Dendritic cell treated with granulocyte-macrophage colony-stimulating factor and Interleukin-4, amounts not matched to agents 40 ng/mL and 50 ng/mL, for 4 days (primary cell): ENCODE measurements at regions not wholly inside any gene's neighbourhood (a gene's known extent, or its start where the extent isn't known, plus 50 kb on each side); places are given as distances from the start of the nearest gene placed in this dataset.

Experiments
- H3K27ac Mint-ChIP-seq: one replicate; pipeline ENCODE4 v1.8.0; 2022; ENCODE audit warnings: mild to moderate bottlenecking, mixed read lengths
- H3K27me3 Mint-ChIP-seq: one replicate; pipeline ENCODE4 v1.8.0; 2022; ENCODE audit warnings: mild to moderate bottlenecking, mixed read lengths
- H3K36me3 Mint-ChIP-seq: one replicate; pipeline ENCODE4 v1.8.0; 2022; ENCODE audit warnings: low read depth, mixed read lengths
- H3K4me1 Mint-ChIP-seq: one replicate; pipeline ENCODE4 v1.8.0; 2022; ENCODE audit warnings: low read depth, mixed read lengths
- H3K4me3 Mint-ChIP-seq: one replicate; pipeline ENCODE4 v1.8.0; 2022; ENCODE audit warnings: mild to moderate bottlenecking, moderate library complexity, mixed read lengths
- H3K9me3 Mint-ChIP-seq: one replicate; pipeline ENCODE4 v1.8.0; 2022; ENCODE audit warnings: mixed read lengths
- intact Hi-C: fragments of 100-400 bp; cut with micrococcal nuclease; formaldehyde crosslinking; loops from one replicate; pipeline ENCODE4 v1.15.0; 2022

- intact Hi-C loops, result no loop called here
These were observed 236.4 kb upstream of the TMEM72 start for GRCh38 chr10:44674536-44675386.

GRCh38 chr10:44675387-44675874 is 235.7 kb upstream of the TMEM72 start:
- H3K27ac Mint-ChIP-seq, result no peak overlapping the region
- intact Hi-C loops, result no loop called here
- H3K27me3 Mint-ChIP-seq, result peaks cover 1% of the 10 kb centered on the region
- no peaks in the 10 kb centered on the region for H3K4me1 Mint-ChIP-seq
- H3K4me3 Mint-ChIP-seq, result no peak overlapping the region
- no peaks in the 10 kb centered on the region for H3K36me3 Mint-ChIP-seq
- no peaks in the 10 kb centered on the region for H3K9me3 Mint-ChIP-seq

More at GRCh38 chr10:44674536-44675386, 236.4 kb upstream of the TMEM72 start:
- no peaks in the 10 kb centered on the region for H3K4me1 Mint-ChIP-seq
- no peak overlapping the region for H3K27ac Mint-ChIP-seq
- H3K36me3 Mint-ChIP-seq, result no peaks in the 10 kb centered on the region
- peaks cover 2% of the 10 kb centered on the region for H3K27me3 Mint-ChIP-seq
- no peaks in the 10 kb centered on the region for H3K9me3 Mint-ChIP-seq
- no peak overlapping the region for H3K4me3 Mint-ChIP-seq

GRCh38 chr10:44680764-44681163 is 230.4 kb upstream of the TMEM72 start:
- H3K4me3 Mint-ChIP-seq, result no peak overlapping the region
- no peaks in the 10 kb centered on the region for H3K4me1 Mint-ChIP-seq
- no peaks in the 10 kb centered on the region for H3K27me3 Mint-ChIP-seq
- H3K27ac Mint-ChIP-seq, result no peak overlapping the region
- intact Hi-C loops, result no loop called here
- no peaks in the 10 kb centered on the region for H3K9me3 Mint-ChIP-seq
- H3K36me3 Mint-ChIP-seq, result no peaks in the 10 kb centered on the region

GRCh38 chr10:44682507-44682906 is 228.6 kb upstream of the TMEM72 start:
- no peaks in the 10 kb centered on the region for H3K4me1 Mint-ChIP-seq
- no peak overlapping the region for H3K4me3 Mint-ChIP-seq
- H3K36me3 Mint-ChIP-seq, result no peaks in the 10 kb centered on the region
- H3K27me3 Mint-ChIP-seq, result no peaks in the 10 kb centered on the region
- no peak overlapping the region for H3K27ac Mint-ChIP-seq
- intact Hi-C loops, result no loop called here
- no peaks in the 10 kb centered on the region for H3K9me3 Mint-ChIP-seq

GRCh38 chr10:44684661-44685060 is 226.5 kb upstream of the TMEM72 start:
- Mint-ChIP-seq H3K4me3 (no peak overlapping the region), H3K36me3 (no peaks in the 10 kb centered on the region), H3K9me3 (no peaks in the 10 kb centered on the region), H3K27me3 (no peaks in the 10 kb centered on the region), H3K4me1 (no peaks in the 10 kb centered on the region), H3K27ac (no peak overlapping the region)
- intact Hi-C loops, result no loop called here

GRCh38 chr10:44685220-44685619 is 225.9 kb upstream of the TMEM72 start:
- intact Hi-C loops, result no loop called here
- H3K27ac Mint-ChIP-seq, result no peak overlapping the region
- no peaks in the 10 kb centered on the region for H3K36me3 Mint-ChIP-seq
- H3K9me3 Mint-ChIP-seq, result no peaks in the 10 kb centered on the region
- no peaks in the 10 kb centered on the region for H3K27me3 Mint-ChIP-seq
- H3K4me1 Mint-ChIP-seq, result no peaks in the 10 kb centered on the region
- no peak overlapping the region for H3K4me3 Mint-ChIP-seq

GRCh38 chr10:44685747-44686146 is 225.4 kb upstream of the TMEM72 start:
- H3K36me3 Mint-ChIP-seq, result no peaks in the 10 kb centered on the region
- no peaks in the 10 kb centered on the region for H3K4me1 Mint-ChIP-seq
- no peak overlapping the region for H3K4me3 Mint-ChIP-seq
- intact Hi-C loops, result no loop called here
- H3K27me3 Mint-ChIP-seq, result no peaks in the 10 kb centered on the region
- H3K27ac Mint-ChIP-seq, result no peak overlapping the region
- H3K9me3 Mint-ChIP-seq, result no peaks in the 10 kb centered on the region

GRCh38 chr10:44689368-44689767 is 221.8 kb upstream of the TMEM72 start:
- H3K4me1 Mint-ChIP-seq, result no peaks in the 10 kb centered on the region
- intact Hi-C loops, result no loop called here
- H3K9me3 Mint-ChIP-seq, result no peaks in the 10 kb centered on the region
- no peak overlapping the region for H3K4me3 Mint-ChIP-seq
- no peak overlapping the region for H3K27ac Mint-ChIP-seq
- no peaks in the 10 kb centered on the region for H3K27me3 Mint-ChIP-seq
- H3K36me3 Mint-ChIP-seq, result no peaks in the 10 kb centered on the region

- Mint-ChIP-seq H3K4me1 (no peaks in the 10 kb centered on the region), H3K4me3 (no peak overlapping the region), H3K36me3 (no peaks in the 10 kb centered on the region), H3K9me3 (peaks cover 14% of the 10 kb centered on the region), H3K27ac (no peak overlapping the region), H3K27me3 (peaks cover 1% of the 10 kb centered on the region)
- intact Hi-C loops, result no loop called here
These were observed 214.6 kb upstream of the TMEM72 start for GRCh38 chr10:44696496-44696895.

GRCh38 chr10:44697116-44697515 is 214.0 kb upstream of the TMEM72 start:
- H3K4me1 Mint-ChIP-seq, result no peaks in the 10 kb centered on the region
- peaks cover 1% of the 10 kb centered on the region for H3K27me3 Mint-ChIP-seq
- no peak overlapping the region for H3K4me3 Mint-ChIP-seq
- peaks cover 16% of the 10 kb centered on the region for H3K9me3 Mint-ChIP-seq
- no peak overlapping the region for H3K27ac Mint-ChIP-seq
- H3K36me3 Mint-ChIP-seq, result no peaks in the 10 kb centered on the region
- intact Hi-C loops, result no loop called here

- Mint-ChIP-seq H3K4me3 (no peak overlapping the region), H3K27ac (no peak overlapping the region), H3K36me3 (no peaks in the 10 kb centered on the region), H3K4me1 (no peaks in the 10 kb centered on the region), H3K27me3 (peaks cover 1% of the 10 kb centered on the region), H3K9me3 (peaks cover 38% of the 10 kb centered on the region)
- intact Hi-C loops, result no loop called here
These were observed 208.6 kb upstream of the TMEM72 start for GRCh38 chr10:44702531-44702930.

GRCh38 chr10:44703241-44704155 is 207.6 kb upstream of the TMEM72 start:
- no peaks in the 10 kb centered on the region for H3K4me1 Mint-ChIP-seq
- no peaks in the 10 kb centered on the region for H3K36me3 Mint-ChIP-seq
- H3K27ac Mint-ChIP-seq, result no peak overlapping the region
- no peak overlapping the region for H3K4me3 Mint-ChIP-seq
- intact Hi-C loops, result no loop called here
- H3K27me3 Mint-ChIP-seq, result peaks cover 1% of the 10 kb centered on the region
- H3K9me3 Mint-ChIP-seq, result peaks cover 38% of the 10 kb centered on the region

- intact Hi-C loops, result no loop called here
- Mint-ChIP-seq H3K4me1 (no peaks in the 10 kb centered on the region), H3K27me3 (peaks cover 1% of the 10 kb centered on the region), H3K36me3 (no peaks in the 10 kb centered on the region), H3K27ac (no peak overlapping the region), H3K9me3 (peaks cover 38% of the 10 kb centered on the region), H3K4me3 (no peak overlapping the region)
These were observed 206.5 kb upstream of the TMEM72 start for GRCh38 chr10:44704616-44705015.

GRCh38 chr10:44706745-44707144 is 204.4 kb upstream of the TMEM72 start:
- Mint-ChIP-seq H3K27me3 (no peaks in the 10 kb centered on the region), H3K36me3 (no peaks in the 10 kb centered on the region), H3K4me1 (no peaks in the 10 kb centered on the region), H3K4me3 (no peak overlapping the region), H3K9me3 (peaks cover 22% of the 10 kb centered on the region), H3K27ac (no peak overlapping the region)
- intact Hi-C loops, result no loop called here
